Gastrocnemius medialis (tissue), 4 donors: ENCODE measurements at regions not wholly inside any gene's neighbourhood (a gene's known extent, or its start where the extent isn't known, plus 50 kb on each side); places are given as distances from the start of the nearest gene placed in this dataset.

Experiments used
- POLR2A ChIP-seq, 2 donors: fragments of 450-650 bp; IDR thresholded peaks; one replicate each; pipeline ENCODE4 v1.6.1; 2017; ENCODE audit warnings: antibody characterized with exemption in 2 of 2, mild to moderate bottlenecking in 2 of 2, moderate library complexity in 2 of 2
- TF ChIP-seq, protein P1 (sequence below), 5 experiments: fragments of 450-650 bp in 3 of 5; fragments of 200-600 bp in 2 of 5; sonication (generic) in 2 of 5; IDR thresholded peaks in 4 of 5; conservative IDR thresholded peaks in 1 of 5; 1 replicate in 4 of 5; 2 replicates in 1 of 5; pipeline ENCODE4 v1.5.1; 2016 to 2019; ENCODE audit warnings: antibody characterized with exemption in 5 of 5, mild to moderate bottlenecking in 3 of 5, moderate library complexity in 3 of 5

DNA sequence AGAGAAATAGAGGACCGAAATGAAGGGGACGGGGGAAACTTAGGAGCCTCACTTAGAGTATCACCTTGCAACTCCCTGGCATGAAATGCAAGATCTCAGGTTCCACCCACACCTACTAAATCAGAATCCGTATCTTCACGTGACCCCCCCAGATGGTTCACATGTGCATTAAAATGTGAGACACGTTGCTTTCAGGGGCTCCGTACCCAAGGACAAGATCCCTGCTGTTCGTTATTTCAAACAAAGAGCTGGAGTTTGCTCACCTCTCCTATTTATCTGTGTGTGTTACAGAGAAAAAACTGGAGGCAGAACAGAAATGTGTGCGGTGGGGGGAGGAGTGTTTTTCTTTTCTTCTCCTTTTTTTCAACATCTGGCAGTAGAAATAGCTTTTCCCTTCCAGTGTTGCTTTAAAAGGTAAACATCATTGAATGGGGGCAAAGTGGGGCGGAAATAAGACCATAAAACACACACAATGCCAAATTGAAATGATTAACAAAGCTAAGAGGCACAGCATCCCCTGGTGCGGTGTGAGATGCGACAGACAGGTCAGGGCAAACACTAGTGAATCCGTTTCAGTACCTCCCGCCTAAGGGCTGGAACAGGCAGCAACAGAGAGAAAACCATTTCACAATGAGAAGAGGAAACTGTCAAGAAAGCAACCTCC, 145.4 kb downstream of the SOX9 start:
- TF ChIP-seq, protein P1, sequence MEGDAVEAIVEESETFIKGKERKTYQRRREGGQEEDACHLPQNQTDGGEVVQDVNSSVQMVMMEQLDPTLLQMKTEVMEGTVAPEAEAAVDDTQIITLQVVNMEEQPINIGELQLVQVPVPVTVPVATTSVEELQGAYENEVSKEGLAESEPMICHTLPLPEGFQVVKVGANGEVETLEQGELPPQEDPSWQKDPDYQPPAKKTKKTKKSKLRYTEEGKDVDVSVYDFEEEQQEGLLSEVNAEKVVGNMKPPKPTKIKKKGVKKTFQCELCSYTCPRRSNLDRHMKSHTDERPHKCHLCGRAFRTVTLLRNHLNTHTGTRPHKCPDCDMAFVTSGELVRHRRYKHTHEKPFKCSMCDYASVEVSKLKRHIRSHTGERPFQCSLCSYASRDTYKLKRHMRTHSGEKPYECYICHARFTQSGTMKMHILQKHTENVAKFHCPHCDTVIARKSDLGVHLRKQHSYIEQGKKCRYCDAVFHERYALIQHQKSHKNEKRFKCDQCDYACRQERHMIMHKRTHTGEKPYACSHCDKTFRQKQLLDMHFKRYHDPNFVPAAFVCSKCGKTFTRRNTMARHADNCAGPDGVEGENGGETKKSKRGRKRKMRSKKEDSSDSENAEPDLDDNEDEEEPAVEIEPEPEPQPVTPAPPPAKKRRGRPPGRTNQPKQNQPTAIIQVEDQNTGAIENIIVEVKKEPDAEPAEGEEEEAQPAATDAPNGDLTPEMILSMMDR (IDR thresholded peaks at IDR 0.05 in 4 of 5, conservative IDR thresholded peaks at IDR 0.05 in 1 of 5), result no peak
- no peak for TF ChIP-seq POLR2A (IDR thresholded peaks at IDR 0.05)
